ENCODE measurements at regions not wholly inside any gene's neighbourhood (a gene's known extent, or its start where the extent isn't known, plus 50 kb on each side); places are given as distances from the start of the nearest gene placed in this dataset.

DNA sequence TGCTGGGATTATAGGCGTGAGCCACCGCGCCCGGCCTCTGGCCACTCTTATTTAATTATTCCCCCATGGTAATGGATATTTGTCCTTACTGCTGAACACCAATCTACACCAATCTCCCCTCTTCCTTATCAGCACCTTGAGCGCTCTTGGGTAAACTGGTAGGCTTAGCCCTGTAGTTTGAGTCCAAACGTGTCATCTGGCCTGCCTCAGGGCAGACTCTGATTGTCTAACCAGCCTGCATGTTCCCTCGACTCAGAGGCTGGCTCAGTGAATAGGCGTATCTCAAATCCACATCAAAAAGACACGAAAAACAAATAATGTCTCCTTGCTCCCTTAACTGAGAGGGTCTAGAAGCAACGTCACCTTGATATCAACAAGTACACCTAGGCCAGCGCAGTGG, 260.9 kb downstream of the TFAP2C start:
- no peaks in the 10 kb centered on the region for H3K36me3 ChIP-seq (ENCODE audit: control insufficient read depth, insufficient read depth, low read length)
- BruUV-seq (replicated peaks), result no TSS peak
- no peaks in the 10 kb centered on the region for H3K9me3 ChIP-seq (ENCODE audit: control insufficient read depth, insufficient read depth, low read depth, low read length)
- intact Hi-C loops (cut with micrococcal nuclease; ENCODE audit: unreplicated experiment), result no loop called here
- no peak overlapping the region for H3K4me3 ChIP-seq (ENCODE audit: low read depth in 2 of 2, low read length in 2 of 2)
- ATAC-seq, result no peak
- ChIA-PET CTCF (no interaction called here), POLR2A (no interaction called here)
- TF ChIP-seq TCF7L2 (IDR thresholded peaks at IDR 0.05; ENCODE audit: low read depth, low read length) (no peak), POLR2AphosphoS5 (IDR thresholded peaks at IDR 0.05; ENCODE audit: low read depth, low read length) (no peak), CTCF (IDR thresholded peaks at IDR 0.05) (no peak), SIN3A (IDR thresholded peaks at IDR 0.05; ENCODE audit: borderline replicate concordance, insufficient read depth, low read depth, low read length) (no peak)
- TF ChIP-seq, protein P1, sequence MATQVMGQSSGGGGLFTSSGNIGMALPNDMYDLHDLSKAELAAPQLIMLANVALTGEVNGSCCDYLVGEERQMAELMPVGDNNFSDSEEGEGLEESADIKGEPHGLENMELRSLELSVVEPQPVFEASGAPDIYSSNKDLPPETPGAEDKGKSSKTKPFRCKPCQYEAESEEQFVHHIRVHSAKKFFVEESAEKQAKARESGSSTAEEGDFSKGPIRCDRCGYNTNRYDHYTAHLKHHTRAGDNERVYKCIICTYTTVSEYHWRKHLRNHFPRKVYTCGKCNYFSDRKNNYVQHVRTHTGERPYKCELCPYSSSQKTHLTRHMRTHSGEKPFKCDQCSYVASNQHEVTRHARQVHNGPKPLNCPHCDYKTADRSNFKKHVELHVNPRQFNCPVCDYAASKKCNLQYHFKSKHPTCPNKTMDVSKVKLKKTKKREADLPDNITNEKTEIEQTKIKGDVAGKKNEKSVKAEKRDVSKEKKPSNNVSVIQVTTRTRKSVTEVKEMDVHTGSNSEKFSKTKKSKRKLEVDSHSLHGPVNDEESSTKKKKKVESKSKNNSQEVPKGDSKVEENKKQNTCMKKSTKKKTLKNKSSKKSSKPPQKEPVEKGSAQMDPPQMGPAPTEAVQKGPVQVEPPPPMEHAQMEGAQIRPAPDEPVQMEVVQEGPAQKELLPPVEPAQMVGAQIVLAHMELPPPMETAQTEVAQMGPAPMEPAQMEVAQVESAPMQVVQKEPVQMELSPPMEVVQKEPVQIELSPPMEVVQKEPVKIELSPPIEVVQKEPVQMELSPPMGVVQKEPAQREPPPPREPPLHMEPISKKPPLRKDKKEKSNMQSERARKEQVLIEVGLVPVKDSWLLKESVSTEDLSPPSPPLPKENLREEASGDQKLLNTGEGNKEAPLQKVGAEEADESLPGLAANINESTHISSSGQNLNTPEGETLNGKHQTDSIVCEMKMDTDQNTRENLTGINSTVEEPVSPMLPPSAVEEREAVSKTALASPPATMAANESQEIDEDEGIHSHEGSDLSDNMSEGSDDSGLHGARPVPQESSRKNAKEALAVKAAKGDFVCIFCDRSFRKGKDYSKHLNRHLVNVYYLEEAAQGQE (IDR thresholded peaks at IDR 0.05; ENCODE audit: insufficient read depth in 1 of 2, low read depth in 2 of 2, low read length in 1 of 2), result no peak
- no peaks in the 10 kb centered on the region for H3K27me3 ChIP-seq (ENCODE audit: control insufficient read depth, insufficient read depth, low read length)
- in situ Hi-C loops (cut with HindIII; ENCODE audit: low pct_unique_long_range_greater_than_20kb, low sequenced_read_pairs), result no loop called here
- DNase-seq (ENCODE audit: low read depth, low spot score), result no peak
- no peak overlapping the region for H3K27ac ChIP-seq (ENCODE audit: low read length)
- no peaks in the 10 kb centered on the region for H3K4me1 ChIP-seq (ENCODE audit: control insufficient read depth, insufficient read depth, low read length)

DNA sequence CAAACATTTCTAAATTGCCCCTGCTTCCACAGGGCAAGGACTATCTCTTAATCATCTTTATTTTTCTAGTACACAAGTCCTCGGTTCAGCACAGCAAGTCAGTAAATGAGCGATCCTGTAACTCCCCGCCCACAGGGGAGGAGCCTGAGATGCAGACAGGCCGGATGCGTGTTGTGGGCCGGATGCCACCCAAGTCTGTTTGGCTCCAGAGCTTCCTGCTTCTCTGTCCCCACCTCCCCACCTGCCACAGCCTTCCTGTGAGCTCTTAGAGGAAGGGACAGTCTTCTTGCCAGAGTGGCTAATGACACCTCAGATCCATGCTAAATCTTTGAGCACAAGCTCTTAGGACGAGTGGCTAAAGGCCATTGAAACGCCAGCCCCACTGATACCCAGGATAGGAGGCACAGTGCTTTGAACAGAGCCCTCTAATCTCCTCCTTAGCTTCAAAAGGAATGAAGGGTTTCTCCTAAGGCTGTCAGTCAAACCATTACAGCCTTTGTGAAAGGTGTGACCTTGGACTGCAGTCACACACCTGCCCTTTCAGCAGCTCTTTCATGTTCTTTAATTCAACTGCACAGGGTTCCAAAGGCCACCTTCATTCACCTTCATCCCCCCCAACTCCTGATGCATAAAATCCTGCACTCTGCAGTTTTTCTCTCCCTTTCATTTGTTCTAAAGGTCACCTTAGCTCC, 264.3 kb downstream of the TFAP2C start:
- Histone ChIP-seq H3K36me3 (ENCODE audit: control insufficient read depth, insufficient read depth, low read length) (no peaks in the 10 kb centered on the region), H3K27me3 (ENCODE audit: control insufficient read depth, insufficient read depth, low read length) (no peaks in the 10 kb centered on the region), H3K4me1 (ENCODE audit: control insufficient read depth, insufficient read depth, low read length) (no peaks in the 10 kb centered on the region), H3K4me3 (ENCODE audit: low read depth in 2 of 2, low read length in 2 of 2) (no peak overlapping the region), H3K27ac (ENCODE audit: low read length) (no peak overlapping the region), H3K9me3 (ENCODE audit: control insufficient read depth, insufficient read depth, low read depth, low read length) (no peaks in the 10 kb centered on the region)
- TF ChIP-seq POLR2AphosphoS5 (IDR thresholded peaks at IDR 0.05; ENCODE audit: low read depth, low read length) (no peak), CTCF (IDR thresholded peaks at IDR 0.05) (no peak), TCF7L2 (IDR thresholded peaks at IDR 0.05; ENCODE audit: low read depth, low read length) (no peak), SIN3A (IDR thresholded peaks at IDR 0.05; ENCODE audit: borderline replicate concordance, insufficient read depth, low read depth, low read length) (no peak)
- TF ChIP-seq, protein P1 (IDR thresholded peaks at IDR 0.05; ENCODE audit: insufficient read depth in 1 of 2, low read depth in 2 of 2, low read length in 1 of 2), result no peak
- ChIA-PET CTCF (interaction anchor here (0.5 kb wide), 1 partner anchor 12 kb away, joined by 3 read pairs; no protein-coding TSS in a partner anchor), POLR2A (no interaction called here)
- no TSS peak for BruUV-seq (replicated peaks)
- DNase-seq (ENCODE audit: low read depth, low spot score) (no peak), ATAC-seq (no peak)
- intact Hi-C loops (cut with micrococcal nuclease; ENCODE audit: unreplicated experiment) (no loop called here), in situ Hi-C loops (cut with HindIII; ENCODE audit: low pct_unique_long_range_greater_than_20kb, low sequenced_read_pairs) (no loop called here)
